PC-9 (cell line): ENCODE measurements at regions not wholly inside any gene's neighbourhood (a gene's known extent, or its start where the extent isn't known, plus 50 kb on each side); places are given as distances from the start of the nearest gene placed in this dataset.

ENCODE experiments used
- BruUV-seq: library from RNA; stranded (reverse); fragments of 400-500 nt; replicated peaks from 2 replicates; lab custom pipeline; 2021; lab: Mats Ljungman, UMichigan
- CTCF ChIA-PET: fragments of 300-600 bp; sonication (Branson Sonifier 250); formaldehyde crosslinking; loops from one replicate; lab custom pipeline; 2022; ENCODE audit warnings: antibody characterized with exemption; lab: Charles Lee
- POLR2A ChIA-PET: fragments of 300-600 bp; sonication (Branson Sonifier 250); formaldehyde crosslinking; loops from one replicate; lab custom pipeline; 2022; ENCODE audit warnings: antibody characterized with exemption; ENCODE audit not compliant: unreplicated experiment; lab: Charles Lee
- DNase-seq, 2 experiments: peaks; one replicate each; pipeline versions ENCODE4 v3.0.0 to v3.0.0-alpha.2; 2015 to 2022; ENCODE audit warnings: mixed read lengths in 1 of 2
- H2AFZ ChIP-seq: fragments of 200-600 bp; sonication (generic); 2 replicates; pipeline ENCODE4 v1.8.1; 2017; ENCODE audit warnings: antibody characterized with exemption
- H3F3A ChIP-seq: fragments of 200-600 bp; sonication (generic); 2 replicates; pipeline ENCODE4 v1.8.1; 2017; ENCODE audit warnings: antibody characterized with exemption, mild to moderate bottlenecking, low read depth; ENCODE audit not compliant: insufficient read depth
- H3K27ac ChIP-seq: fragments of 200-600 bp; sonication (generic); 2 replicates; pipeline ENCODE4 v1.6.1; 2016; ENCODE audit warnings: mixed run types
- H3K27me3 ChIP-seq: fragments of 200-600 bp; sonication (generic); 2 replicates; pipeline ENCODE4 v1.6.1; 2016; ENCODE audit warnings: low read depth, mixed run types; ENCODE audit not compliant: insufficient read depth
- H3K36me3 ChIP-seq: fragments of 200-600 bp; sonication (generic); 2 replicates; pipeline ENCODE4 v1.6.1; 2016; ENCODE audit warnings: low read depth, mixed run types
- H3K4me1 ChIP-seq: fragments of 200-600 bp; sonication (generic); replicated peaks from 2 replicates; pipeline ENCODE4 v1.6.1; 2016; ENCODE audit warnings: mixed run types; ENCODE audit not compliant: insufficient read depth
- H3K4me2 ChIP-seq: fragments of 200-600 bp; sonication (generic); 2 replicates; pipeline ENCODE4 v1.6.1; 2017; ENCODE audit warnings: mixed run types
- H3K4me3 ChIP-seq: fragments of 200-600 bp; sonication (generic); 2 replicates; pipeline ENCODE4 v1.6.1; 2016; ENCODE audit warnings: mixed run types
- H3K79me2 ChIP-seq: fragments of 200-600 bp; sonication (generic); 2 replicates; pipeline ENCODE4 v1.6.1; 2017; ENCODE audit warnings: low read depth, mixed run types
- H3K9me2 ChIP-seq: fragments of 200-600 bp; sonication (generic); 2 replicates; pipeline ENCODE4 v1.8.1; 2017; ENCODE audit warnings: mild to moderate bottlenecking; ENCODE audit not compliant: insufficient read depth
- H3K9me3 ChIP-seq: fragments of 200-600 bp; sonication (generic); 2 replicates; pipeline ENCODE4 v1.8.1; 2016; ENCODE audit warnings: low read depth; ENCODE audit not compliant: insufficient read depth
- H4K20me1 ChIP-seq: fragments of 200-600 bp; sonication (generic); 2 replicates; pipeline ENCODE4 v1.8.1; 2017; ENCODE audit not compliant: insufficient read depth
- CTCF ChIP-seq: fragments of 200-600 bp; sonication (generic); conservative IDR thresholded peaks from 2 replicates; pipeline ENCODE4 v1.6.1; 2017; ENCODE audit warnings: mixed run types, antibody characterized with exemption, mild to moderate bottlenecking, moderate library complexity
- EZH2 ChIP-seq: fragments of 200-600 bp; sonication (generic); IDR thresholded peaks from 2 replicates; pipeline ENCODE4 v1.8.0; 2017; ENCODE audit warnings: antibody characterized with exemption, low read depth
- intact Hi-C: fragments of 100-400 bp; cut with micrococcal nuclease; formaldehyde crosslinking; loops from one replicate; pipeline ENCODE4 v1.10.0; 2022; ENCODE audit not compliant: unreplicated experiment

GRCh38 chr2:184463102-184463865 is 135.0 kb upstream of the ZNF804A start:
- intact Hi-C loops, result no loop called here
- Histone ChIP-seq H3F3A (no peaks in the 10 kb centered on the region), H3K4me1 (no peaks in the 10 kb centered on the region), H3K27me3 (no peaks in the 10 kb centered on the region), H3K36me3 (no peaks in the 10 kb centered on the region), H3K79me2 (no peaks in the 10 kb centered on the region), H3K9me2 (no peaks in the 10 kb centered on the region), H3K9me3 (no peaks in the 10 kb centered on the region), H2AFZ (peak overlapping the region; percentile 35; the same call in 1 of the 2 replicates), H4K20me1 (no peaks in the 10 kb centered on the region), H3K4me2 (no peak overlapping the region), H3K27ac (no peak overlapping the region), H3K4me3 (no peak overlapping the region)
- TF ChIP-seq EZH2, result no peak
- no peak for TF ChIP-seq CTCF
- DNase-seq, result peak in 1 of 2 experiments; percentile 22
- CTCF ChIA-PET, result no interaction called here
- BruUV-seq, result no TSS peak
- POLR2A ChIA-PET, result interaction anchor here (0.7 kb wide), 1 partner anchor 1128 kb away, joined by 5 read pairs; no protein-coding TSS in a partner anchor

- BruUV-seq, result no TSS peak
- peak in 1 of 2 experiments; percentile 15 for DNase-seq
- Histone ChIP-seq H2AFZ (no peak overlapping the region), H3K9me2 (no peaks in the 10 kb centered on the region), H3K4me2 (no peak overlapping the region), H3K27ac (no peak overlapping the region), H3K27me3 (no peaks in the 10 kb centered on the region), H3K36me3 (no peaks in the 10 kb centered on the region), H3K9me3 (no peaks in the 10 kb centered on the region), H4K20me1 (no peaks in the 10 kb centered on the region), H3F3A (no peaks in the 10 kb centered on the region), H3K4me1 (no peaks in the 10 kb centered on the region), H3K4me3 (no peak overlapping the region), H3K79me2 (no peaks in the 10 kb centered on the region)
- no peak for TF ChIP-seq EZH2
- TF ChIP-seq CTCF, result no peak
- intact Hi-C loops, result no loop called here
- CTCF ChIA-PET, result no interaction called here
- POLR2A ChIA-PET, result interaction anchor here (0.7 kb wide), 1 partner anchor 1129 kb away, joined by 5 read pairs; no protein-coding TSS in a partner anchor
These were observed 134.5 kb upstream of the ZNF804A start for GRCh38 chr2:184463866-184464248.

- CTCF ChIA-PET, result no interaction called here
- Histone ChIP-seq H3F3A (peaks cover 5% of the 10 kb centered on the region; the same call in 1 of the 2 replicates), H3K4me2 (no peak overlapping the region), H3K9me2 (no peaks in the 10 kb centered on the region), H2AFZ (no peak overlapping the region), H3K27ac (no peak overlapping the region), H3K4me1 (no peaks in the 10 kb centered on the region), H3K79me2 (no peaks in the 10 kb centered on the region), H3K9me3 (no peaks in the 10 kb centered on the region), H3K36me3 (no peaks in the 10 kb centered on the region), H3K27me3 (no peaks in the 10 kb centered on the region), H4K20me1 (no peaks in the 10 kb centered on the region), H3K4me3 (no peak overlapping the region)
- TF ChIP-seq CTCF (no peak), EZH2 (no peak)
- DNase-seq, result no peak
- BruUV-seq, result no TSS peak
- intact Hi-C loops, result no loop called here
- POLR2A ChIA-PET, result no interaction called here
These were observed 129.5 kb upstream of the ZNF804A start for GRCh38 chr2:184468826-184469225.
